Esophagus squamous epithelium (tissue), 5 donors: ENCODE measurements at regions not wholly inside any gene's neighbourhood (a gene's known extent, or its start where the extent isn't known, plus 50 kb on each side); places are given as distances from the start of the nearest gene placed in this dataset.

Experiments used
- DNase-seq: peaks from one replicate; lab custom pipeline; 2025; lab: John Stamatoyannopoulos, UW
- H3K27ac ChIP-seq, 4 donors: fragments of 200-600 bp; sonication (generic); one replicate each; pipeline ENCODE4 v1.5.1; 2016 to 2019; ENCODE audit warnings: mild to moderate bottlenecking in 1 of 4
- H3K27me3 ChIP-seq, 4 donors: fragments of 200-600 bp; sonication (generic); 1 replicate in 3 of 4; 2 replicates in 1 of 4; pipeline versions ENCODE4 v1.5.1 to v1.6.0; 2017 to 2021; ENCODE audit warnings: antibody characterized with exemption in 1 of 4
- H3K36me3 ChIP-seq, 3 donors: fragments of 200-600 bp; sonication (generic); one replicate each; pipeline ENCODE4 v1.5.1; 2016 to 2019
- H3K4me1 ChIP-seq, 3 donors: fragments of 200-600 bp; sonication (generic); one replicate each; pipeline ENCODE4 v1.5.1; 2017 to 2019
- H3K4me3 ChIP-seq, 4 donors: fragments of 200-600 bp; sonication (generic); 1 replicate in 3 of 4; 2 replicates in 1 of 4; pipeline ENCODE4 v1.5.1; 2016 to 2019; ENCODE audit warnings: mild to moderate bottlenecking in 2 of 4, moderate library complexity in 1 of 4
- H3K9me3 ChIP-seq, 3 donors: fragments of 200-600 bp; sonication (generic); one replicate each; pipeline ENCODE4 v1.5.1; 2016 to 2019
- POLR2A ChIP-seq, 4 donors: fragments of 450-650 bp; IDR thresholded peaks; one replicate each; pipeline ENCODE4 v1.6.1; 2017; ENCODE audit warnings: antibody characterized with exemption in 4 of 4, mild to moderate bottlenecking in 4 of 4, moderate library complexity in 3 of 4
- WGBS, 2 donors: methylation state at CpG; one replicate each; pipeline ENCODE4 v1.1.5; 2018; 5-methylcytosine and 5-hydroxymethylcytosine counted together
- intact Hi-C: fragments of 100-400 bp; cut with DNase I; formaldehyde crosslinking; loops from one replicate; pipeline ENCODE4 v1.15.0; 2022
- TF ChIP-seq, protein P1 (sequence below), 6 experiments: fragments of 450-650 bp in 4 of 6; fragments of 200-600 bp in 2 of 6; sonication (generic) in 2 of 6; IDR thresholded peaks; one replicate each; pipeline ENCODE4 v1.5.1; 2016 to 2019; ENCODE audit warnings: antibody characterized with exemption in 6 of 6, mild to moderate bottlenecking in 4 of 6, moderate library complexity in 4 of 6
- donor health status: DM: yes; HTN: yes; CAD: no.

DNA sequence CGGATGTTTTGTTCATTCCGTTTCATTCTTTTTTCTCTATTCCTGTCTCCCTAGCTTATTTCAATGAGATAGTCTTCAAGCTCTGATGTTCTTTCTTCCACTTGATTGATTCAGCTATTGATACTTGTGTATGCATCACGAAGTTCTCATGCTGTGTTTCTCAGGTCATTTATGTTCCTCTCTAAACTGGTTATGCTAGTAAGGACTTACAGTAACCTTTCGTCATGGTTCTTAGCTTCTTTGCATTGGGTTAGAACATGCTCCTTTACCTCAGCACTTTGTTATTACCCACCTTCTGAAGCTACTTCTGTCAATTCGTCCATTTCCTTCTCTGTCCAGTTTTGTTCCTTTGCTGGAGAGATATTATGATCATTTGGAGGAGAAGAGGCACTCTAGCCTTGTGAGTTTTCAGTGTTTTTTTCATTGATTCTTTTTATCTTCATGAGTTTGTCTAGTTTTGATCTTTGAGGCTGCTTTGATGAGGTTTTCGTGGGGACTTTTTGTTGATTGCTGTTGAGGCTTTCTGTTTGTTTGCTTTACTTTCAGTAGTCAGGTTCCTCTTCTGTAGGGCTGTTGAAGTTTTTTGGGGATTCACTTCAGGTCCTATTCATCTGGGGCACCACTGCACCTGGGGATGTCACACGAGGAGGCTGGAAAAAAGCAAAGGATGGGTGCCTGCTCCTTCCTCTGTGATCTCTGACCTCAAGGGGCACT is 496.9 kb upstream of the LRRC7 start:
- Histone ChIP-seq H3K9me3 (no peaks in the 10 kb centered on the region), H3K4me3 (no peak overlapping the region), H3K4me1 (no peaks in the 10 kb centered on the region), H3K36me3 (no peaks in the 10 kb centered on the region), H3K27me3 (no peaks in the 10 kb centered on the region), H3K27ac (no peak overlapping the region)
- no peak for DNase-seq
- intact Hi-C loops = no loop called here
- 70 to 86% methylated on average over 7 of the region's 7 CpGs for WGBS, 2 donors
- TF ChIP-seq, protein P1, sequence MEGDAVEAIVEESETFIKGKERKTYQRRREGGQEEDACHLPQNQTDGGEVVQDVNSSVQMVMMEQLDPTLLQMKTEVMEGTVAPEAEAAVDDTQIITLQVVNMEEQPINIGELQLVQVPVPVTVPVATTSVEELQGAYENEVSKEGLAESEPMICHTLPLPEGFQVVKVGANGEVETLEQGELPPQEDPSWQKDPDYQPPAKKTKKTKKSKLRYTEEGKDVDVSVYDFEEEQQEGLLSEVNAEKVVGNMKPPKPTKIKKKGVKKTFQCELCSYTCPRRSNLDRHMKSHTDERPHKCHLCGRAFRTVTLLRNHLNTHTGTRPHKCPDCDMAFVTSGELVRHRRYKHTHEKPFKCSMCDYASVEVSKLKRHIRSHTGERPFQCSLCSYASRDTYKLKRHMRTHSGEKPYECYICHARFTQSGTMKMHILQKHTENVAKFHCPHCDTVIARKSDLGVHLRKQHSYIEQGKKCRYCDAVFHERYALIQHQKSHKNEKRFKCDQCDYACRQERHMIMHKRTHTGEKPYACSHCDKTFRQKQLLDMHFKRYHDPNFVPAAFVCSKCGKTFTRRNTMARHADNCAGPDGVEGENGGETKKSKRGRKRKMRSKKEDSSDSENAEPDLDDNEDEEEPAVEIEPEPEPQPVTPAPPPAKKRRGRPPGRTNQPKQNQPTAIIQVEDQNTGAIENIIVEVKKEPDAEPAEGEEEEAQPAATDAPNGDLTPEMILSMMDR (IDR thresholded peaks at IDR 0.05) = no peak
- no peak for TF ChIP-seq POLR2A (IDR thresholded peaks at IDR 0.05)

DNA sequence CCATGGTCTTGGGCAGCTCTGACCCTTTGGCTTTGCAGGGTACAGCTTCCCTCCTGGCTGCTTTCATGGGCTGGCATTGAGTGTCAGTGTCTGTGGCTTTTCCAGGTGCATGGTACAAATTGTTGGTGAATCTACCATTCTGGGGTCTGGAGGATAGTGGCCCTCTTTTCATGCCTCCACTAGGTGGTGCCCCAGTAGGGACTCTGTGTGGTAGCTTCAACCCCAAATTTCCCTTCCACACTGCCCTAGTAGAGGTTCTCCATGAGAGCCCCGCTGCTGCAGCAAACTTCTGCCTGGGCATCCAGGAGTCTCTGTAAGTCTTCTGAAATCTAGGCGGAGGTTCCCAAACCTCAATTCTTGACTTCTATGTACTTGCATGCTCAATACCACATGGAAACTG is 494.5 kb upstream of the LRRC7 start:
- no peaks in the 10 kb centered on the region for H3K27me3 ChIP-seq
- TF ChIP-seq POLR2A (IDR thresholded peaks at IDR 0.05) = no peak

DNA sequence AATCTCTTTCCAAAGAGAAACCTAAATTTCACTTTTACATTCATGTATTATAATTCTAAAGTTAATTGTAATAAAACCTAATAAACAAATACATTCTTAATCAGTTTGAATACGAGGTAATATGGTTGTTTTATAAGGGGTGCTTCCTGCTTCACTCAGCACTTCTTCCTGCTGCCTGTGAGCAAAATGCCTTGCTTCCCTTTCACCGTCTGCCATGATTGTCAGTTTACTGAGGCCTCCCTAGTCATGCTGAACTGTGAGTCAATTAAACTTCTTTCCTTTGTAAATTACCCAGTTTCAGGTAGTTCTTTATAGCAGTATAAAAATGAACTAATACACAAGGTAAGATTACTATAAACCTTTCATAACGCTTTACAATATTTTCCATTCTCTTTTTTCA is 491.1 kb upstream of the LRRC7 start:
- Histone ChIP-seq H3K4me1 (peaks cover 0 to 6% (median 0%) of the 10 kb centered on the region in 3 donors), H3K27me3 (no peaks in the 10 kb centered on the region), H3K9me3 (no peaks in the 10 kb centered on the region), H3K4me3 (no peak overlapping the region), H3K27ac (no peak overlapping the region), H3K36me3 (no peaks in the 10 kb centered on the region)
- intact Hi-C loops = no loop called here
- 54 to 66% methylated on average over 3 of the region's 3 CpGs for WGBS, 2 donors
- DNase-seq = no peak
- TF ChIP-seq, protein P1 (IDR thresholded peaks at IDR 0.05) = no peak
- TF ChIP-seq POLR2A (IDR thresholded peaks at IDR 0.05) = no peak

More for the DNA sequence above, 494.5 kb upstream of the LRRC7 start:
- H3K9me3 ChIP-seq = no peaks in the 10 kb centered on the region
- WGBS, 2 donors = 86 to 95% methylated on average over 1 to 2 of the region's 2 CpGs
- H3K36me3 ChIP-seq = no peaks in the 10 kb centered on the region
- H3K4me3 ChIP-seq = no peak overlapping the region
- no peak for DNase-seq
- H3K4me1 ChIP-seq = no peaks in the 10 kb centered on the region
- H3K27ac ChIP-seq = no peak overlapping the region
- intact Hi-C loops = no loop called here

DNA sequence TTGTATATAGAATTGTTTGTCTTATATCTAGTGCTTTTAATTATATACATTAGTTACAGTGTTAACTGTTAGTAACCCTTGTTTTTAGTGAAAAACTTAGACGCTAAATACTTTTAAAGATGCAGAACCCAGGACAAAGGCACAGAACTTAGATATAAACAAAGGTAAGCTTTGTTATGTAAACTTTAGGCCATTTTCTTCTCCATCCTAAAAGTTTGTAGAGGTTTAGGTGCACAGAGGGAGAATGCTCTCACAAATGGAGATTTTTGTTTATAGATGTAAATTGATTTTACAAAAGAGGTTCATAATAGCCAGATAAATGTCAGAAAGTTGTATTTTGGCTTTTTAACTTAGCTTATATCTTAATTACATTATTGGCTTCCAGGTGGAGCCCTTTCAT is 490.5 kb upstream of the LRRC7 start:
- no peak for TF ChIP-seq POLR2A (IDR thresholded peaks at IDR 0.05)
- TF ChIP-seq, protein P1 (IDR thresholded peaks at IDR 0.05) = no peak
- Histone ChIP-seq H3K27ac (no peak overlapping the region), H3K4me3 (no peak overlapping the region), H3K36me3 (no peaks in the 10 kb centered on the region), H3K27me3 (no peaks in the 10 kb centered on the region), H3K9me3 (no peaks in the 10 kb centered on the region), H3K4me1 (peaks cover 0 to 8% (median 0%) of the 10 kb centered on the region in 3 donors)
- DNase-seq = no peak
- intact Hi-C loops = no loop called here
- 83 to 89% methylated on average over 1 of the region's 1 CpG for WGBS, 2 donors

DNA sequence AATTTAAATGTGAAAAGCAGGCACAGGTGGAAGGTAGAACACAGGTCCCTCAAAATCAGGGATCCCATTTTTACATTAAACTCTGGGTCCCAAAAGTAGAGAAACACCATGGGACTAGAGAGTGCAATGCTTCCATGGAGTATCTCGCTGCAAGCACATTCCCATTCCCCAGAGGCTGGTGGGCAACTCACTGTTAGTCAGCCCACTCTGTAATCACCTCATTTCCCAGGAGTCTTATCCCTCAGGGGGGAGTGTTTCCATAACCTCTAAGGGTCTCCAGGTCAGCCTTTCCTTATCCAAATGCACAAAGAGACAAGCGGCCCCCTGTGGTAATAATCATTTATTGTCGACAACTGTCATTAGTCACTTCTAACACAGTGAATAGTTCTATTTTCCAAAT is 490.1 kb upstream of the LRRC7 start:
- peaks cover 0 to 8% (median 0%) of the 10 kb centered on the region in 3 donors for H3K4me1 ChIP-seq
- no peak overlapping the region for H3K27ac ChIP-seq
- intact Hi-C loops = no loop called here
- WGBS, 2 donors = 87 to 89% methylated on average over 3 of the region's 3 CpGs
- no peak for DNase-seq
- H3K36me3 ChIP-seq = no peaks in the 10 kb centered on the region
- no peaks in the 10 kb centered on the region for H3K27me3 ChIP-seq
- H3K9me3 ChIP-seq = no peaks in the 10 kb centered on the region
- TF ChIP-seq POLR2A (IDR thresholded peaks at IDR 0.05) = no peak
- TF ChIP-seq, protein P1 (IDR thresholded peaks at IDR 0.05) = no peak
- no peak overlapping the region for H3K4me3 ChIP-seq
